Neural cell (in vitro differentiated cells): ENCODE measurements at regions not wholly inside any gene's neighbourhood (a gene's known extent, or its start where the extent isn't known, plus 50 kb on each side); places are given as distances from the start of the nearest gene placed in this dataset.

Experiments
- H2AFZ ChIP-seq: fragments of 200-600, 300-800 bp; sonication (generic), shearing (Covaris generic); 2 replicates; pipeline ENCODE4 v1.6.0; 2014; ENCODE audit warnings: low read depth, mild to moderate bottlenecking, antibody characterized with exemption, low read length, moderate library complexity
- H3F3A ChIP-seq: fragments of 200-600 bp; shearing (Covaris generic); 2 replicates; pipeline ENCODE4 v1.6.1; 2016; ENCODE audit warnings: mild to moderate bottlenecking, moderate library complexity, mixed read lengths, antibody characterized with exemption, low read length; ENCODE audit not compliant: insufficient read depth, poor library complexity, severe bottlenecking
- H3K27ac ChIP-seq: fragments of 200-600, 300-800 bp; sonication (generic), shearing (Covaris generic); 2 replicates; pipeline ENCODE4 v1.5.1; 2014; ENCODE audit warnings: mild to moderate bottlenecking, low read length, moderate library complexity
- H3K27me3 ChIP-seq: fragments of 300-800, 200-600 bp; sonication (generic), shearing (Covaris generic); 2 replicates; pipeline ENCODE4 v1.6.0; 2014; ENCODE audit warnings: mild to moderate bottlenecking, low read depth, low read length, moderate library complexity; ENCODE audit not compliant: insufficient read depth
- H3K36me3 ChIP-seq: fragments of 300-800, 200-600 bp; sonication (generic), shearing (Covaris generic); 2 replicates; pipeline ENCODE4 v1.5.1; 2014; ENCODE audit warnings: mild to moderate bottlenecking, antibody characterized with exemption, low read length, moderate library complexity; ENCODE audit not compliant: insufficient read depth
- H3K4me2 ChIP-seq: fragments of 300-800, 200-600 bp; sonication (generic), shearing (Covaris generic); 2 replicates; pipeline ENCODE4 v1.6.0; 2014; ENCODE audit warnings: mild to moderate bottlenecking, low read length
- H3K4me3 ChIP-seq: fragments of 300-800, 200-600 bp; sonication (generic), shearing (Covaris generic); 2 replicates; pipeline ENCODE4 v1.5.1; 2014; ENCODE audit warnings: mild to moderate bottlenecking, low read length, moderate library complexity
- H3K79me2 ChIP-seq: fragments of 200-600 bp; shearing (Covaris generic); replicated peaks from 2 replicates; pipeline ENCODE4 v1.6.0; 2014; ENCODE audit warnings: mild to moderate bottlenecking, low read length, moderate library complexity; ENCODE audit not compliant: insufficient read depth
- H3K9ac ChIP-seq: fragments of 300-800, 200-600 bp; sonication (generic), shearing (Covaris generic); 2 replicates; pipeline ENCODE4 v1.6.1; 2016; ENCODE audit warnings: mild to moderate bottlenecking, low read length, mixed read lengths
- H3K9me2 ChIP-seq: fragments of 200-600 bp; shearing (Covaris generic); 2 replicates; pipeline ENCODE4 v1.6.1; 2016; ENCODE audit warnings: mild to moderate bottlenecking, low read length, mixed read lengths; ENCODE audit not compliant: insufficient read depth
- H3K9me3 ChIP-seq: fragments of 200-600, 300-800 bp; sonication (generic), shearing (Covaris generic); 2 replicates; pipeline ENCODE4 v1.6.1; 2016; ENCODE audit warnings: mild to moderate bottlenecking, mixed run types, low read length, moderate library complexity, mixed read lengths
- H4K20me1 ChIP-seq: fragments of 200-600 bp; shearing (Covaris generic); 2 replicates; pipeline ENCODE4 v1.6.1; 2016; ENCODE audit warnings: mild to moderate bottlenecking, mixed run types; ENCODE audit not compliant: insufficient read depth
- CTCF ChIP-seq: fragments of 450-650 bp; IDR thresholded peaks from 2 replicates; pipeline ENCODE4 v1.5.1; 2014; ENCODE audit warnings: antibody characterized with exemption, mild to moderate bottlenecking, moderate library complexity; ENCODE audit not compliant: poor library complexity, severe bottlenecking
- EP300 ChIP-seq: fragments of 450-650 bp; conservative IDR thresholded peaks from 2 replicates; pipeline ENCODE4 v1.6.1; 2014; ENCODE audit warnings: antibody characterized with exemption, mild to moderate bottlenecking, moderate library complexity; ENCODE audit not compliant: poor library complexity, severe bottlenecking
- EZH2 ChIP-seq: fragments of 200-600, 300-800 bp; shearing (Covaris generic), sonication (generic); IDR thresholded peaks from 2 replicates; pipeline ENCODE4 v1.6.1; 2014; ENCODE audit warnings: antibody characterized with exemption, low read length, borderline replicate concordance, mild to moderate bottlenecking; ENCODE audit not compliant: insufficient read depth, poor library complexity, severe bottlenecking
- MXI1 ChIP-seq: fragments of 450-650 bp; conservative IDR thresholded peaks from 2 replicates; pipeline ENCODE4 v1.6.1; 2014; ENCODE audit warnings: antibody characterized with exemption, mild to moderate bottlenecking; ENCODE audit not compliant: poor library complexity, severe bottlenecking
- POLR2AphosphoS5 ChIP-seq: IDR thresholded peaks from 2 replicates; pipeline ENCODE4 v1.6.1; 2012
- RAD21 ChIP-seq: fragments of 450-650 bp; conservative IDR thresholded peaks from 2 replicates; pipeline ENCODE4 v1.6.1; 2014; ENCODE audit warnings: antibody characterized with exemption, mild to moderate bottlenecking, moderate library complexity
- SMC3 ChIP-seq: fragments of 450-650 bp; conservative IDR thresholded peaks from 2 replicates; pipeline ENCODE4 v1.6.1; 2014; ENCODE audit warnings: antibody characterized with exemption, mild to moderate bottlenecking, moderate library complexity; ENCODE audit not compliant: poor library complexity
- TAF1 ChIP-seq: IDR thresholded peaks from 2 replicates; pipeline ENCODE4 v1.6.1; 2012; ENCODE audit warnings: low read depth
- TF ChIP-seq, protein P1 (sequence below): IDR thresholded peaks from 2 replicates; pipeline ENCODE4 v1.6.1; 2012; ENCODE audit warnings: borderline replicate concordance

GRCh38 chr16:79864781-79865391 is 264.3 kb upstream of the MAF start:
- Histone ChIP-seq H2AFZ (no peak overlapping the region), H3K4me3 (no peak overlapping the region), H3K27me3 (no peaks in the 10 kb centered on the region), H4K20me1 (no peaks in the 10 kb centered on the region), H3F3A (no peaks in the 10 kb centered on the region), H3K27ac (no peak overlapping the region), H3K4me2 (no peak overlapping the region), H3K36me3 (no peaks in the 10 kb centered on the region), H3K9ac (no peak overlapping the region), H3K79me2 (no peaks in the 10 kb centered on the region), H3K9me2 (no peaks in the 10 kb centered on the region), H3K9me3 (no peaks in the 10 kb centered on the region)
- TF ChIP-seq TAF1 = no peak
- TF ChIP-seq, protein P1, sequence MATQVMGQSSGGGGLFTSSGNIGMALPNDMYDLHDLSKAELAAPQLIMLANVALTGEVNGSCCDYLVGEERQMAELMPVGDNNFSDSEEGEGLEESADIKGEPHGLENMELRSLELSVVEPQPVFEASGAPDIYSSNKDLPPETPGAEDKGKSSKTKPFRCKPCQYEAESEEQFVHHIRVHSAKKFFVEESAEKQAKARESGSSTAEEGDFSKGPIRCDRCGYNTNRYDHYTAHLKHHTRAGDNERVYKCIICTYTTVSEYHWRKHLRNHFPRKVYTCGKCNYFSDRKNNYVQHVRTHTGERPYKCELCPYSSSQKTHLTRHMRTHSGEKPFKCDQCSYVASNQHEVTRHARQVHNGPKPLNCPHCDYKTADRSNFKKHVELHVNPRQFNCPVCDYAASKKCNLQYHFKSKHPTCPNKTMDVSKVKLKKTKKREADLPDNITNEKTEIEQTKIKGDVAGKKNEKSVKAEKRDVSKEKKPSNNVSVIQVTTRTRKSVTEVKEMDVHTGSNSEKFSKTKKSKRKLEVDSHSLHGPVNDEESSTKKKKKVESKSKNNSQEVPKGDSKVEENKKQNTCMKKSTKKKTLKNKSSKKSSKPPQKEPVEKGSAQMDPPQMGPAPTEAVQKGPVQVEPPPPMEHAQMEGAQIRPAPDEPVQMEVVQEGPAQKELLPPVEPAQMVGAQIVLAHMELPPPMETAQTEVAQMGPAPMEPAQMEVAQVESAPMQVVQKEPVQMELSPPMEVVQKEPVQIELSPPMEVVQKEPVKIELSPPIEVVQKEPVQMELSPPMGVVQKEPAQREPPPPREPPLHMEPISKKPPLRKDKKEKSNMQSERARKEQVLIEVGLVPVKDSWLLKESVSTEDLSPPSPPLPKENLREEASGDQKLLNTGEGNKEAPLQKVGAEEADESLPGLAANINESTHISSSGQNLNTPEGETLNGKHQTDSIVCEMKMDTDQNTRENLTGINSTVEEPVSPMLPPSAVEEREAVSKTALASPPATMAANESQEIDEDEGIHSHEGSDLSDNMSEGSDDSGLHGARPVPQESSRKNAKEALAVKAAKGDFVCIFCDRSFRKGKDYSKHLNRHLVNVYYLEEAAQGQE = no peak
- TF ChIP-seq EZH2 = no peak
- TF ChIP-seq EP300 = no peak
- no peak for TF ChIP-seq RAD21
- TF ChIP-seq MXI1 = no peak
- no peak for TF ChIP-seq POLR2AphosphoS5
- no peak for TF ChIP-seq CTCF
- TF ChIP-seq SMC3 = no peak

GRCh38 chr16:79864032-79864780 is 263.7 kb upstream of the MAF start:
- Histone ChIP-seq H3K9me3 (no peaks in the 10 kb centered on the region), H3F3A (no peaks in the 10 kb centered on the region), H3K27ac (no peak overlapping the region), H3K9ac (no peak overlapping the region), H3K9me2 (no peaks in the 10 kb centered on the region), H3K4me2 (no peak overlapping the region), H3K27me3 (no peaks in the 10 kb centered on the region), H4K20me1 (no peaks in the 10 kb centered on the region), H3K36me3 (no peaks in the 10 kb centered on the region), H3K4me3 (no peak overlapping the region), H2AFZ (no peak overlapping the region), H3K79me2 (no peaks in the 10 kb centered on the region)
- TF ChIP-seq SMC3 (no peak), TAF1 (no peak), RAD21 (no peak), MXI1 (no peak), EP300 (no peak), POLR2AphosphoS5 (no peak), EZH2 (no peak), CTCF (no peak)
- TF ChIP-seq, protein P1 = no peak
